ENCODE measurements at regions not wholly inside any gene's neighbourhood (a gene's known extent, or its start where the extent isn't known, plus 50 kb on each side); places are given as distances from the start of the nearest gene placed in this dataset.
"Not testable (repeated sequence)": the region's sequence is repeated elsewhere in the genome, so short reads cannot be mapped to it uniquely, and the experiment has no call there.

GRCh38 chrX:1102786-1103185 lies 109.7 kb downstream of the CRLF2 start:
- no peak for DNase-seq
- Mint-ChIP-seq H3K27me3 (ENCODE audit: unreplicated experiment) (peaks cover 18% of the 10 kb centered on the region), H3K36me3 (ENCODE audit: unreplicated experiment) (no peaks in the 10 kb centered on the region), H3K4me3 (ENCODE audit: unreplicated experiment) (no peak overlapping the region), H3K4me1 (ENCODE audit: low read depth, unreplicated experiment) (no peaks in the 10 kb centered on the region), H3K9me3 (ENCODE audit: unreplicated experiment) (peaks cover 6% of the 10 kb centered on the region), H3K27ac (ENCODE audit: unreplicated experiment) (no peak overlapping the region)
- no peak for TF ChIP-seq CTCF (IDR thresholded peaks at IDR 0.05; ENCODE audit: partially characterized antibody, unreplicated experiment)

- H3K27ac Mint-ChIP-seq (ENCODE audit: unreplicated experiment); H3K4me1 Mint-ChIP-seq (ENCODE audit: low read depth, unreplicated experiment); H3K9me3 Mint-ChIP-seq (ENCODE audit: unreplicated experiment); H3K36me3 Mint-ChIP-seq (ENCODE audit: unreplicated experiment); H3K4me3 Mint-ChIP-seq (ENCODE audit: unreplicated experiment); DNase-seq: not testable (repeated sequence)
- peaks cover 17% of the 10 kb centered on the region for H3K27me3 Mint-ChIP-seq (ENCODE audit: unreplicated experiment)
Measured at GRCh38 chrX:1102221-1102620, 110.2 kb downstream of the CRLF2 start.

GRCh38 chrX:1099146-1099770 lies 113.2 kb downstream of the CRLF2 start:
- no peak overlapping the region for H3K27ac Mint-ChIP-seq (ENCODE audit: unreplicated experiment)
- no peak overlapping the region for H3K4me3 Mint-ChIP-seq (ENCODE audit: unreplicated experiment)
- no peaks in the 10 kb centered on the region for H3K36me3 Mint-ChIP-seq (ENCODE audit: unreplicated experiment)
- TF ChIP-seq CTCF (IDR thresholded peaks at IDR 0.05; ENCODE audit: partially characterized antibody, unreplicated experiment) = no peak
- DNase-seq = no peak
- peaks cover 8% of the 10 kb centered on the region for H3K4me1 Mint-ChIP-seq (ENCODE audit: low read depth, unreplicated experiment)
- H3K27me3 Mint-ChIP-seq (ENCODE audit: unreplicated experiment) = peaks cover 18% of the 10 kb centered on the region
- peaks cover 16% of the 10 kb centered on the region for H3K9me3 Mint-ChIP-seq (ENCODE audit: unreplicated experiment)

GRCh38 chrX:1097328-1097727 lies 115.1 kb downstream of the CRLF2 start:
- no peak for DNase-seq
- H3K27me3 Mint-ChIP-seq (ENCODE audit: unreplicated experiment) = peaks cover 18% of the 10 kb centered on the region
- no peaks in the 10 kb centered on the region for H3K36me3 Mint-ChIP-seq (ENCODE audit: unreplicated experiment)
- H3K27ac Mint-ChIP-seq (ENCODE audit: unreplicated experiment) = peak overlapping the region; percentile 17
- peaks cover 20% of the 10 kb centered on the region for H3K4me1 Mint-ChIP-seq (ENCODE audit: low read depth, unreplicated experiment)
- TF ChIP-seq CTCF (IDR thresholded peaks at IDR 0.05; ENCODE audit: partially characterized antibody, unreplicated experiment) = no peak
- peaks cover 18% of the 10 kb centered on the region for H3K9me3 Mint-ChIP-seq (ENCODE audit: unreplicated experiment)
- no peak overlapping the region for H3K4me3 Mint-ChIP-seq (ENCODE audit: unreplicated experiment)

- peaks cover 13% of the 10 kb centered on the region for H3K27me3 Mint-ChIP-seq (ENCODE audit: unreplicated experiment)
- H3K27ac Mint-ChIP-seq (ENCODE audit: unreplicated experiment) = peak overlapping the region; percentile 94
- peaks cover 20% of the 10 kb centered on the region for H3K4me1 Mint-ChIP-seq (ENCODE audit: low read depth, unreplicated experiment)
- peaks cover 18% of the 10 kb centered on the region for H3K9me3 Mint-ChIP-seq (ENCODE audit: unreplicated experiment)
- DNase-seq = no peak
- no peaks in the 10 kb centered on the region for H3K36me3 Mint-ChIP-seq (ENCODE audit: unreplicated experiment)
- TF ChIP-seq CTCF (IDR thresholded peaks at IDR 0.05; ENCODE audit: partially characterized antibody, unreplicated experiment) = no peak
- H3K4me3 Mint-ChIP-seq (ENCODE audit: unreplicated experiment) = peak overlapping the region; percentile 67
Measured at GRCh38 chrX:1094566-1095333, 117.7 kb downstream of the CRLF2 start.

All from glutamatergic neuron (in vitro differentiated cells).